ENCODE measurements at regions not wholly inside any gene's neighbourhood (a gene's known extent, or its start where the extent isn't known, plus 50 kb on each side); places are given as distances from the start of the nearest gene placed in this dataset.

GRCh38 chr11:69995697-69996096 is 82.4 kb upstream of the ANO1 start:
- TF ChIP-seq, protein P1, sequence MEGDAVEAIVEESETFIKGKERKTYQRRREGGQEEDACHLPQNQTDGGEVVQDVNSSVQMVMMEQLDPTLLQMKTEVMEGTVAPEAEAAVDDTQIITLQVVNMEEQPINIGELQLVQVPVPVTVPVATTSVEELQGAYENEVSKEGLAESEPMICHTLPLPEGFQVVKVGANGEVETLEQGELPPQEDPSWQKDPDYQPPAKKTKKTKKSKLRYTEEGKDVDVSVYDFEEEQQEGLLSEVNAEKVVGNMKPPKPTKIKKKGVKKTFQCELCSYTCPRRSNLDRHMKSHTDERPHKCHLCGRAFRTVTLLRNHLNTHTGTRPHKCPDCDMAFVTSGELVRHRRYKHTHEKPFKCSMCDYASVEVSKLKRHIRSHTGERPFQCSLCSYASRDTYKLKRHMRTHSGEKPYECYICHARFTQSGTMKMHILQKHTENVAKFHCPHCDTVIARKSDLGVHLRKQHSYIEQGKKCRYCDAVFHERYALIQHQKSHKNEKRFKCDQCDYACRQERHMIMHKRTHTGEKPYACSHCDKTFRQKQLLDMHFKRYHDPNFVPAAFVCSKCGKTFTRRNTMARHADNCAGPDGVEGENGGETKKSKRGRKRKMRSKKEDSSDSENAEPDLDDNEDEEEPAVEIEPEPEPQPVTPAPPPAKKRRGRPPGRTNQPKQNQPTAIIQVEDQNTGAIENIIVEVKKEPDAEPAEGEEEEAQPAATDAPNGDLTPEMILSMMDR (IDR thresholded peaks at IDR 0.05) = no peak
- TF ChIP-seq POLR2A (IDR thresholded peaks at IDR 0.05) (no peak), POLR2AphosphoS5 (IDR thresholded peaks at IDR 0.05) (no peak)

All from breast epithelium (tissue), 3 donors.